Calu3 (cell line): ENCODE measurements at regions not wholly inside any gene's neighbourhood (a gene's known extent, or its start where the extent isn't known, plus 50 kb on each side); places are given as distances from the start of the nearest gene placed in this dataset.
A peak's percentile ranks its signal among the peaks of the same experiment; 100 is the strongest.

Experiments used
- BruUV-seq: library from RNA; stranded (reverse); fragments of 400-500 nt; replicated peaks from 2 replicates; lab custom pipeline; 2021; lab: Mats Ljungman, UMichigan
- CTCF ChIA-PET: fragments of 300-600 bp; sonication (Branson Sonifier 250); formaldehyde crosslinking; loops from one replicate; lab custom pipeline; 2022; ENCODE audit warnings: antibody characterized with exemption; lab: Charles Lee
- DNase-seq: peaks from one replicate; pipeline ENCODE4 v3.0.0; 2022
- H3K27ac Mint-ChIP-seq: one replicate; pipeline ENCODE4 v1.8.0; 2022; ENCODE audit warnings: mixed read lengths; ENCODE audit not compliant: unreplicated experiment
- H3K27me3 Mint-ChIP-seq: one replicate; pipeline ENCODE4 v1.8.0; 2022; ENCODE audit warnings: mixed read lengths; ENCODE audit not compliant: unreplicated experiment
- H3K36me3 Mint-ChIP-seq: one replicate; pipeline ENCODE4 v1.8.0; 2022; ENCODE audit warnings: mild to moderate bottlenecking, moderate library complexity, mixed read lengths; ENCODE audit not compliant: insufficient read depth, unreplicated experiment
- H3K4me1 Mint-ChIP-seq: one replicate; pipeline ENCODE4 v1.8.0; 2022; ENCODE audit warnings: mild to moderate bottlenecking, low read depth, mixed read lengths; ENCODE audit not compliant: unreplicated experiment
- H3K4me3 Mint-ChIP-seq: one replicate; pipeline ENCODE4 v1.8.0; 2022; ENCODE audit warnings: mild to moderate bottlenecking, low read depth, moderate library complexity, mixed read lengths; ENCODE audit not compliant: unreplicated experiment
- H3K9me3 Mint-ChIP-seq: one replicate; pipeline ENCODE4 v1.8.0; 2022; ENCODE audit warnings: low read depth, mixed read lengths; ENCODE audit not compliant: unreplicated experiment
- intact Hi-C: fragments of 100-400 bp; cut with micrococcal nuclease; formaldehyde crosslinking; loops from one replicate; pipeline ENCODE4 v1.10.0; 2022; ENCODE audit not compliant: unreplicated experiment
- TF ChIP-seq, protein P1 (sequence below): fragments of 200-600 bp; IDR thresholded peaks from one replicate; pipeline ENCODE4 v1.8.0; 2022; ENCODE audit warnings: antibody characterized with exemption; ENCODE audit not compliant: unreplicated experiment

- H3K9me3 Mint-ChIP-seq = no peaks in the 10 kb centered on the region
- no TSS peak for BruUV-seq
- CTCF ChIA-PET = interaction anchor here (0.9 kb wide), 1 partner anchor 185 kb away, joined by 5 read pairs; no protein-coding TSS in a partner anchor
- intact Hi-C loops = no loop called here
- no peak overlapping the region for H3K4me3 Mint-ChIP-seq
- no peaks in the 10 kb centered on the region for H3K27me3 Mint-ChIP-seq
- TF ChIP-seq, protein P1, sequence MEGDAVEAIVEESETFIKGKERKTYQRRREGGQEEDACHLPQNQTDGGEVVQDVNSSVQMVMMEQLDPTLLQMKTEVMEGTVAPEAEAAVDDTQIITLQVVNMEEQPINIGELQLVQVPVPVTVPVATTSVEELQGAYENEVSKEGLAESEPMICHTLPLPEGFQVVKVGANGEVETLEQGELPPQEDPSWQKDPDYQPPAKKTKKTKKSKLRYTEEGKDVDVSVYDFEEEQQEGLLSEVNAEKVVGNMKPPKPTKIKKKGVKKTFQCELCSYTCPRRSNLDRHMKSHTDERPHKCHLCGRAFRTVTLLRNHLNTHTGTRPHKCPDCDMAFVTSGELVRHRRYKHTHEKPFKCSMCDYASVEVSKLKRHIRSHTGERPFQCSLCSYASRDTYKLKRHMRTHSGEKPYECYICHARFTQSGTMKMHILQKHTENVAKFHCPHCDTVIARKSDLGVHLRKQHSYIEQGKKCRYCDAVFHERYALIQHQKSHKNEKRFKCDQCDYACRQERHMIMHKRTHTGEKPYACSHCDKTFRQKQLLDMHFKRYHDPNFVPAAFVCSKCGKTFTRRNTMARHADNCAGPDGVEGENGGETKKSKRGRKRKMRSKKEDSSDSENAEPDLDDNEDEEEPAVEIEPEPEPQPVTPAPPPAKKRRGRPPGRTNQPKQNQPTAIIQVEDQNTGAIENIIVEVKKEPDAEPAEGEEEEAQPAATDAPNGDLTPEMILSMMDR = no peak
- no peak overlapping the region for H3K27ac Mint-ChIP-seq
- no peaks in the 10 kb centered on the region for H3K36me3 Mint-ChIP-seq
- H3K4me1 Mint-ChIP-seq = peaks cover 16% of the 10 kb centered on the region
- DNase-seq = no peak
Measured at GRCh38 chr6:132133736-132134445, 182.7 kb upstream of the CCN2 start.

DNA sequence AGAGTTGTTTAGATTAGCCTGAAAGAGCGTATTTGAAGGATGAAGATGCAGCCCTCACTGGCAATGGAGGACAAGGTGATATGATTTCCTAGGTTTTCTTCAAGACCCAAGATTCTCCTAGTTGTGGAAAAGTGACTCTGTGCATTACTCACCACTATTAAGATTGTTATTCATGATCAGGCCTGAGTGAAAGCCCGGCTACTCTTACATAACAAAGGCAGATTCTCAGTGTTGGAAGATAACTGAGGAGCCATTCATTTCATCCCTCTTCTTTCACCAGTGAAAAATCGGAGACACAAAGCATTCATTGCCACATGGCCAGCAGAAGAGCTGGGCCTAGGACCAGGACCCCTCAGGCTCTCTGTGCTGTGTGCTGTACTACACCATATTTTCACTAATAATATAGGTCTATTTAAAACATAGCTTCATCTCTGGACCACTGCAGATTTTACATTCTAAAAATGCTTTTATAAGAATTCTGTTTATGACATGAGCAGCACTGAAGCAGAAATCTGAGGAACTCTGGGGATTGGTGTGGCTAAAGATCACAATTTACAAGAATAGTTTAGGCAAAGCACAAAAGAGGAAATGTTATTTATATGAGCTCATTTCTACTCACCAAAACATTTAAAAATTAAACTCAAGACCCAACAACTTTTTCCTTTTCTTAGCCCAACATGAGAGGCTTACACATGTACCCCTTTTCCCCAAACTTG, 181.9 kb upstream of the CCN2 start:
- H3K4me3 Mint-ChIP-seq = no peak overlapping the region
- no peaks in the 10 kb centered on the region for H3K36me3 Mint-ChIP-seq
- CTCF ChIA-PET = no interaction called here
- no peak overlapping the region for H3K27ac Mint-ChIP-seq
- peaks cover 16% of the 10 kb centered on the region for H3K4me1 Mint-ChIP-seq
- intact Hi-C loops = no loop called here
- DNase-seq = no peak
- H3K9me3 Mint-ChIP-seq = no peaks in the 10 kb centered on the region
- no peaks in the 10 kb centered on the region for H3K27me3 Mint-ChIP-seq
- BruUV-seq = no TSS peak
- TF ChIP-seq, protein P1 = no peak

DNA sequence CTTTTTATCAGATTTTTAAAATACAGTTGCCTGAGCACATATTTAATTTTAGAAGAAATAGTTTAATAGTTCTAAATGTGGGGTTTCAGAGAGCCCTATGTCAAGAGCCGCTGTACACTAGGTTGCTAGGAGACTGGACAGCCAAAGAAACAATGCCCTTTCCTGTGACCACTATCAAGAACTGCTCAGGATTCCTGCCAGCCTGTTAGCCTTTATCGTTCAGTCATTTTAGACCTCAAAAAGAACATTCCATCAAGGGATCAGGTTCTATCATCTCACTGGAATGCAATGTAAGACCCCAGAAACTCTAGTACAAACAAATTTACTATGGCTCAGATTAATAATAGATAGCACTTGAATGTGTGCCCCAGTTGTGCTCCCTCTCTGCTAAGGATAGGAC, 181.2 kb upstream of the CCN2 start:
- CTCF ChIA-PET = interaction anchor here (0.6 kb wide), 1 partner anchor 220 kb away, joined by 5 read pairs; no protein-coding TSS in a partner anchor
- H3K4me1 Mint-ChIP-seq = peaks cover 16% of the 10 kb centered on the region
- peak; percentile 4 for DNase-seq

GRCh38 chr6:132131758-132132157, 180.6 kb upstream of the CCN2 start:
- CTCF ChIA-PET = interaction anchor here (0.6 to 1.1 kb wide), 3 partner anchors 148 to 219 kb away, joined by 3 to 5 read pairs (median 3); partner anchors contain the start of gene CCN2
- H3K27ac Mint-ChIP-seq = peak overlapping the region; percentile 93
- no peak overlapping the region for H3K4me3 Mint-ChIP-seq
- H3K27me3 Mint-ChIP-seq = no peaks in the 10 kb centered on the region
- TF ChIP-seq, protein P1 = no peak
- intact Hi-C loops = no loop called here
- peak; percentile 63 for DNase-seq
- peaks cover 16% of the 10 kb centered on the region for H3K4me1 Mint-ChIP-seq
- no TSS peak for BruUV-seq
- no peaks in the 10 kb centered on the region for H3K36me3 Mint-ChIP-seq
- H3K9me3 Mint-ChIP-seq = peaks cover 4% of the 10 kb centered on the region

More for the DNA sequence above, 181.2 kb upstream of the CCN2 start:
- Mint-ChIP-seq H3K9me3 (peaks cover under 1% of the 10 kb centered on the region), H3K4me3 (no peak overlapping the region), H3K27me3 (no peaks in the 10 kb centered on the region), H3K27ac (peak overlapping the region; percentile 93), H3K36me3 (no peaks in the 10 kb centered on the region)
- BruUV-seq = no TSS peak
- intact Hi-C loops = no loop called here
- TF ChIP-seq, protein P1 = no peak
